SU-DHL-6 (cell line): ENCODE measurements at regions not wholly inside any gene's neighbourhood (a gene's known extent, or its start where the extent isn't known, plus 50 kb on each side); places are given as distances from the start of the nearest gene placed in this dataset.

Experiments
- H2AFZ ChIP-seq: fragments of 200-600 bp; sonication (generic); 2 replicates; pipeline ENCODE4 v1.6.1; 2014; ENCODE audit warnings: low read depth, mild to moderate bottlenecking, moderate library complexity, mixed read lengths, antibody characterized with exemption, low read length; ENCODE audit not compliant: severe bottlenecking
- H3F3A ChIP-seq: fragments of 200-600 bp; shearing (Covaris generic); 2 replicates; pipeline ENCODE4 v1.6.0; 2016; ENCODE audit warnings: antibody characterized with exemption, mild to moderate bottlenecking; ENCODE audit not compliant: insufficient read depth
- H3K27ac ChIP-seq: fragments of 200-600 bp; sonication (generic); 2 replicates; pipeline ENCODE4 v1.5.1; 2016; ENCODE audit warnings: low read depth, mild to moderate bottlenecking, low read length, moderate library complexity, mixed read lengths
- H3K27me3 ChIP-seq: fragments of 200-600 bp; sonication (generic), shearing (Covaris generic); 2 replicates; pipeline ENCODE4 v1.6.0; 2014; ENCODE audit warnings: mild to moderate bottlenecking, low read length
- H3K36me3 ChIP-seq: fragments of 200-600 bp; sonication (generic); 2 replicates; pipeline ENCODE4 v1.6.1; 2014; ENCODE audit warnings: mild to moderate bottlenecking, low read length, mixed read lengths
- H3K4me2 ChIP-seq: fragments of 300-600, 200-600 bp; shearing (Covaris generic), sonication (generic); 2 replicates; pipeline ENCODE4 v1.6.0; 2014; ENCODE audit warnings: low read length, low read depth, mild to moderate bottlenecking; ENCODE audit not compliant: poor library complexity, severe bottlenecking
- H3K4me3 ChIP-seq: fragments of 200-600 bp; sonication (generic); 2 replicates; pipeline ENCODE4 v1.5.1; 2014; ENCODE audit warnings: antibody characterized with exemption, low read length, mild to moderate bottlenecking, mixed read lengths; ENCODE audit not compliant: insufficient read depth, poor library complexity, severe bottlenecking
- H3K79me2 ChIP-seq: fragments of 200-600 bp; sonication (generic); 2 replicates; pipeline ENCODE4 v1.6.1; 2014; ENCODE audit warnings: mild to moderate bottlenecking, low read length, moderate library complexity; ENCODE audit not compliant: insufficient read depth
- H3K9ac ChIP-seq: fragments of 200-600 bp; sonication (generic); 2 replicates; pipeline ENCODE4 v1.7.0; 2014; ENCODE audit warnings: mild to moderate bottlenecking, low read length
- H3K9me2 ChIP-seq: fragments of 200-600 bp; sonication (generic); replicated peaks from 2 replicates; pipeline ENCODE4 v1.6.1; 2014; ENCODE audit warnings: low read length; ENCODE audit not compliant: insufficient read depth
- H3K9me3 ChIP-seq: fragments of 200-600 bp; sonication (generic); 2 replicates; pipeline ENCODE4 v1.6.1; 2014; ENCODE audit warnings: low read length, mixed read lengths; ENCODE audit not compliant: insufficient read depth
- H4K20me1 ChIP-seq: fragments of 200-600 bp; sonication (generic); 2 replicates; pipeline ENCODE4 v1.6.1; 2014; ENCODE audit warnings: low read depth, mild to moderate bottlenecking, antibody characterized with exemption, low read length, moderate library complexity, mixed read lengths
- CTCF ChIP-seq: fragments of 200-600 bp; sonication (generic); IDR thresholded peaks from one replicate; pipeline ENCODE4 v1.5.1; 2017; ENCODE audit warnings: antibody characterized with exemption, mild to moderate bottlenecking, low read length, moderate library complexity; ENCODE audit not compliant: insufficient read depth, poor library complexity, severe bottlenecking
- EZH2phosphoT487 ChIP-seq: fragments of 200-600 bp; sonication (generic), shearing (Covaris generic); conservative IDR thresholded peaks from 2 replicates; pipeline ENCODE4 v1.6.1; 2018; ENCODE audit warnings: mild to moderate bottlenecking, antibody characterized with exemption, low read length, moderate library complexity, mixed read lengths

DNA sequence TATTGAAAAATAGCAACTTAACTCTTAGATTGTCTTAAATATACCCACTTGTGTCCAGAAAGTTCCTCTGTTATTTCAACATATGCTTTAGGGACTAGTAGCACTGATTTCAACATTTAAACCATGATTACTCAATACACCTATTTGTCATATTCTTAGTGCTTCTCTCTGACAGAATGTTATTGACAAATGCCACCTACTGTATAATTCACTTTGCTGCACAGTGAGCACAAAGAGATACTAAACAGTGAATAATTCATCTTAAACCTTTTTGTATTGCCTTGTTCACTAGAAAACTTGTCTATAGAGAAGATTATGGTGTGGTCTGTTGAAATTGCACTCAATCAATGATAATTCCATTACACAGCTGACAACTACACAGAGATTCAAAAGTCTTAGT lies 692.6 kb downstream of the PCDH17 start:
- Histone ChIP-seq H3K9ac (no peak overlapping the region), H3F3A (peaks cover 6% of the 10 kb centered on the region; the same call in 1 of the 2 replicates), H3K9me2 (no peaks in the 10 kb centered on the region), H4K20me1 (no peaks in the 10 kb centered on the region), H3K36me3 (0 out of 2 replicates have a peak, but pooled peaks cover 2% of the 10 kb centered on the region), H3K27ac (no peak overlapping the region), H3K79me2 (no peaks in the 10 kb centered on the region), H2AFZ (peak overlapping the region; percentile 1), H3K27me3 (no peaks in the 10 kb centered on the region), H3K4me3 (no peak overlapping the region), H3K4me2 (no peak overlapping the region), H3K9me3 (no peaks in the 10 kb centered on the region)
- TF ChIP-seq CTCF: no peak
- TF ChIP-seq EZH2phosphoT487: no peak

- H3K9me3 ChIP-seq: no peaks in the 10 kb centered on the region
- H3K9ac ChIP-seq: no peak overlapping the region
- no peak overlapping the region for H3K4me3 ChIP-seq
- H3K4me2 ChIP-seq: no peak overlapping the region
- H4K20me1 ChIP-seq: no peaks in the 10 kb centered on the region
- no peaks in the 10 kb centered on the region for H3K79me2 ChIP-seq
- H3K27me3 ChIP-seq: no peaks in the 10 kb centered on the region
- 0 out of 2 replicates have a peak, but pooled peaks cover 2% of the 10 kb centered on the region for H3K36me3 ChIP-seq
- TF ChIP-seq CTCF (no peak), EZH2phosphoT487 (no peak)
- no peak overlapping the region for H2AFZ ChIP-seq
- no peaks in the 10 kb centered on the region for H3K9me2 ChIP-seq
- no peaks in the 10 kb centered on the region for H3F3A ChIP-seq
- no peak overlapping the region for H3K27ac ChIP-seq
Measured at GRCh38 chr13:58329746-58330145, 698.2 kb downstream of the PCDH17 start.

DNA sequence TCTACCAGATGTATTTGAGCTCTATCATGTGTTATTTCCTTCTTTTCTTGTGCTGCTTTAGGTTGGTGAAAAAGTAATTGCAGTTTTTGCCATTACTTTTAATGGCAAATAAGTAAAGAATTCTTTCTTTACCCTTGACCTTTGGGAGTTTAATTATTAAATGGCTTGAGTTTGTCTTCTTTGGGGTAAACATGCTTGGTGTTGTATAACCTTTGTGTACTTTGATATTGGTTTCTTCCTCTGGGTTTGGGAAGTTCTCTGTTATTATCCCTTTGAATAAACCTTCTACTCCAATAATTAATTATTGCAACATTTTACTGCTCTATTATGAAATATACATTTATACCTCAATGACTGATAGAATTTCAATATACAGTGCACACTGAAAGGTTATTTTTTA lies 709.4 kb downstream of the PCDH17 start:
- no peak for TF ChIP-seq CTCF
- no peak for TF ChIP-seq EZH2phosphoT487
- H3K4me3 ChIP-seq: no peak overlapping the region
- H3K27ac ChIP-seq: no peak overlapping the region
- H3K4me2 ChIP-seq: no peak overlapping the region
- no peaks in the 10 kb centered on the region for H3K36me3 ChIP-seq
- no peaks in the 10 kb centered on the region for H3K27me3 ChIP-seq
- no peaks in the 10 kb centered on the region for H3F3A ChIP-seq
- no peaks in the 10 kb centered on the region for H3K9me2 ChIP-seq
- no peak overlapping the region for H2AFZ ChIP-seq
- no peak overlapping the region for H3K9ac ChIP-seq
- H4K20me1 ChIP-seq: no peaks in the 10 kb centered on the region
- no peaks in the 10 kb centered on the region for H3K79me2 ChIP-seq
- no peaks in the 10 kb centered on the region for H3K9me3 ChIP-seq

GRCh38 chr13:58341318-58341717 lies 709.8 kb downstream of the PCDH17 start:
- Histone ChIP-seq H3K9me3 (no peaks in the 10 kb centered on the region), H3K27ac (no peak overlapping the region), H4K20me1 (no peaks in the 10 kb centered on the region), H3K4me2 (no peak overlapping the region), H3K79me2 (no peaks in the 10 kb centered on the region), H3F3A (no peaks in the 10 kb centered on the region), H3K9me2 (no peaks in the 10 kb centered on the region), H2AFZ (no peak overlapping the region), H3K36me3 (no peaks in the 10 kb centered on the region), H3K27me3 (no peaks in the 10 kb centered on the region), H3K9ac (no peak overlapping the region), H3K4me3 (no peak overlapping the region)
- TF ChIP-seq CTCF (no peak), EZH2phosphoT487 (no peak)
